ENCODE measurements at regions not wholly inside any gene's neighbourhood (a gene's known extent, or its start where the extent isn't known, plus 50 kb on each side); places are given as distances from the start of the nearest gene placed in this dataset.

DNA sequence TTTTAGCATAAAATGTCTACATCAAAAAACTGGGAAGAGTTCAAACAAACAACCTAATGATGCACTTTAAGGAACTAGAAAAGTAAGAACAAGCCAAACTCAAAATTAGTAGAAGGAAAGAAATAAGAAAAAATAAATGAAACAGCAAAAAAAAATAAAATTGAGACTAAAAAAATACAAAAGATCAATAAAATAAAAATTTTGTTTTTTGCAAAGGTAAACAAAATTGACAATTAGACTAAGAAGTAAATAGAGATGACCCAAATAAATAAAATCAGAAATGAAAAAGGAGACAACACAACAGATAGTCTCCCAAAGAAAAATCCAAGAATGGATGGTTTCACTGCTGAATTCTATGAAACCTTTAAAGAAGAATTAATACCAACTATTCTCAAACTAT lies 89.6 kb upstream of the MME start:
- Histone ChIP-seq H3K27ac (no peak overlapping the region), H3K4me3 (no peak overlapping the region), H3K9me3 (no peaks in the 10 kb centered on the region), H3K4me1 (no peaks in the 10 kb centered on the region), H3K27me3 (no peaks in the 10 kb centered on the region), H3K36me3 (ENCODE audit: low read depth, missing control alignments) (no peaks in the 10 kb centered on the region)
- TF ChIP-seq, protein P1, sequence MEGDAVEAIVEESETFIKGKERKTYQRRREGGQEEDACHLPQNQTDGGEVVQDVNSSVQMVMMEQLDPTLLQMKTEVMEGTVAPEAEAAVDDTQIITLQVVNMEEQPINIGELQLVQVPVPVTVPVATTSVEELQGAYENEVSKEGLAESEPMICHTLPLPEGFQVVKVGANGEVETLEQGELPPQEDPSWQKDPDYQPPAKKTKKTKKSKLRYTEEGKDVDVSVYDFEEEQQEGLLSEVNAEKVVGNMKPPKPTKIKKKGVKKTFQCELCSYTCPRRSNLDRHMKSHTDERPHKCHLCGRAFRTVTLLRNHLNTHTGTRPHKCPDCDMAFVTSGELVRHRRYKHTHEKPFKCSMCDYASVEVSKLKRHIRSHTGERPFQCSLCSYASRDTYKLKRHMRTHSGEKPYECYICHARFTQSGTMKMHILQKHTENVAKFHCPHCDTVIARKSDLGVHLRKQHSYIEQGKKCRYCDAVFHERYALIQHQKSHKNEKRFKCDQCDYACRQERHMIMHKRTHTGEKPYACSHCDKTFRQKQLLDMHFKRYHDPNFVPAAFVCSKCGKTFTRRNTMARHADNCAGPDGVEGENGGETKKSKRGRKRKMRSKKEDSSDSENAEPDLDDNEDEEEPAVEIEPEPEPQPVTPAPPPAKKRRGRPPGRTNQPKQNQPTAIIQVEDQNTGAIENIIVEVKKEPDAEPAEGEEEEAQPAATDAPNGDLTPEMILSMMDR (IDR thresholded peaks at IDR 0.05): no peak
- no peak for TF ChIP-seq POLR2A (IDR thresholded peaks at IDR 0.05)
- intact Hi-C loops (cut with DNase I; ENCODE audit: low total_unique reads): no loop called here
- DNase-seq: no peak

DNA sequence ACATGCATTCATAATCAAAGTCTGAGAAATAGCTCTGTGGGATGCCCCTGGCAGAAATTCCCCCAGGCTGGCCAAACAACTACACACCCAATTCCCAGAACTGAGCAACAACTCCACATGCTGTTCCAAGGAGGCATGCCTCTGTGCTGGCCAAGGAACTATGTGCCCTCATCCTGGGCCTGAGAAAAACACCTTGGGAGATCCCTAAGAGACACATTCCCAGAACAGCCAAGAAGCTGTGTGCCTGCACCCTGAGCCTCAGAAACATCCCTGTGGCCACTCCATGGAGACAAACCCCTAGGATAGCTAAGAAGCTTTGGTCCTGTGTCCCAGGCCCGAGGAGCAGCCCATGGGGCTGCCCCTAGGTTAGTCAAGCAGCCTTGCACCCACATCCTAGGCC lies 92.3 kb upstream of the MME start:
- no peak for TF ChIP-seq POLR2A (IDR thresholded peaks at IDR 0.05)
- TF ChIP-seq, protein P1 (IDR thresholded peaks at IDR 0.05): no peak
- intact Hi-C loops (cut with DNase I; ENCODE audit: low total_unique reads): no loop called here
- Histone ChIP-seq H3K36me3 (ENCODE audit: low read depth, missing control alignments) (no peaks in the 10 kb centered on the region), H3K4me3 (no peak overlapping the region), H3K4me1 (no peaks in the 10 kb centered on the region), H3K9me3 (no peaks in the 10 kb centered on the region), H3K27ac (no peak overlapping the region), H3K27me3 (no peaks in the 10 kb centered on the region)
- WGBS, 2 donors: 89 to 90% methylated on average over 1 of the region's 1 CpG
- no peak for DNase-seq

DNA sequence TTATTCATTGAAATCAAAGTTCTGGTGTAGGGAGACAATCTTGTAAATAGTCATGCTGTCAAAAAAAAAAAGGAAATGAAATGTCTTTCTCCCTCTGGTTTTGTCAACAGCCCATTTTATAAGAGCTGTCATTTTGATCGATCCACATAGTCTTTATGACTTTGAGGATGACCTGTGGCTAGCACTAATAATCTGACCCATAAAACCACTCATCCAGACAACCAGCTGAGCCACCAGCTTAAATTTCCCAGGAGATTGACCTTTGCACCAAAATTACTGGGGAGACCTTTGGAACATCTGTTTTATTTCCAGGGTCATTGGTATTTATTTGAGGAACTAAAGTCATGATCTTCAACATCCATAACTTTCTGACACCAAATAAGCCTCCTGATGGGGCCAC lies 98.5 kb upstream of the MME start:
- intact Hi-C loops (cut with DNase I; ENCODE audit: low total_unique reads): no loop called here
- no peak for TF ChIP-seq POLR2A (IDR thresholded peaks at IDR 0.05)
- TF ChIP-seq, protein P1 (IDR thresholded peaks at IDR 0.05): no peak
- H3K4me1 ChIP-seq: no peaks in the 10 kb centered on the region
- H3K36me3 ChIP-seq (ENCODE audit: low read depth, missing control alignments): no peaks in the 10 kb centered on the region
- H3K27me3 ChIP-seq: no peaks in the 10 kb centered on the region
- WGBS, 2 donors: 40 to 60% methylated on average over 1 of the region's 1 CpG
- no peak for DNase-seq
- no peaks in the 10 kb centered on the region for H3K9me3 ChIP-seq
- H3K4me3 ChIP-seq: no peak overlapping the region
- no peak overlapping the region for H3K27ac ChIP-seq

DNA sequence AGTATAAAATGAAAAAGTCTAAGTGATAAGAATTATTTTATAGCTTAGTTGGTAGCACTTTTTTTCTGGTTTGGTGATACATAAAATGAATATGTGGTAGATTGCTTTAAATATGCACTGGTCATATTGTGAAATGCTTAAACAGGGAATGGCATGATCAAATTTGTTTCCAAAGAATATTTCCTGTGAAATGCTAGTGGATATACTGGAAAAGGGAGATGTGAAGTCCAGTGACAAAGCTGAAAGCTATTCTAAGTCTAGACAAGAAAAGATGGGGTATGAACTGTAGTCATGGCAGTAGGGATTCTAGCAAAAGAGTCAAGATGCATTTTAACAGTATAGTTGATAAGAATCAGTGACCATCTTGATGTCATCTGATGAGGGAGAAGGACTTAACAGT lies 98.9 kb upstream of the MME start:
- Histone ChIP-seq H3K4me3 (no peak overlapping the region), H3K36me3 (ENCODE audit: low read depth, missing control alignments) (no peaks in the 10 kb centered on the region), H3K4me1 (no peaks in the 10 kb centered on the region), H3K9me3 (no peaks in the 10 kb centered on the region), H3K27ac (no peak overlapping the region), H3K27me3 (no peaks in the 10 kb centered on the region)
- TF ChIP-seq, protein P1 (IDR thresholded peaks at IDR 0.05): no peak
- no peak for TF ChIP-seq POLR2A (IDR thresholded peaks at IDR 0.05)
- intact Hi-C loops (cut with DNase I; ENCODE audit: low total_unique reads): no loop called here
- no peak for DNase-seq

DNA sequence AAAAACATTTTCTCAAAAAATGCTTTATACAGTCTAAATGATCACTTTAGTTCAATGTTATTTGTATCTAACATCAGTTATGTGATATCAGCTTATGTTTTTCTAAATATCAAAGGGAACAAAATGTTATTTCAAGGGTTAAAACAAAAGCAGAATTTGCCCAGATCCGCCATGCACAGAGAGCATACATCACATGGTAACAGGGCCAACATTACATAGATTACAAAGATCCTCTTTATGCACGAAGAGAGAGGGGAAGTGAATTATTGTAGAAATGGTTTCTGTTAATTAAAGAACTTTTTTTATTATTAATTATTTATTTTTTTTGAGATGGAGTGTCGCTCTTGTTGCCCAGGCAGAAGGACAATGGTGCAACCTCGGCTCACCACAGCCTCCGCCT lies 100.8 kb upstream of the MME start:
- H3K36me3 ChIP-seq (ENCODE audit: low read depth, missing control alignments): no peaks in the 10 kb centered on the region
- H3K4me1 ChIP-seq: no peaks in the 10 kb centered on the region
- H3K27me3 ChIP-seq: no peaks in the 10 kb centered on the region
- TF ChIP-seq, protein P1 (IDR thresholded peaks at IDR 0.05): no peak
- no peak for TF ChIP-seq POLR2A (IDR thresholded peaks at IDR 0.05)
- no peak overlapping the region for H3K4me3 ChIP-seq
- intact Hi-C loops (cut with DNase I; ENCODE audit: low total_unique reads): no loop called here
- DNase-seq: no peak
- no peaks in the 10 kb centered on the region for H3K9me3 ChIP-seq
- whole genome bisulfite sequencing, 2 donors: 87 to 88% methylated on average over 5 of the region's 5 CpGs
- H3K27ac ChIP-seq: no peak overlapping the region

All from testis (tissue), 2 donors.